GM10248 (cell line): ENCODE measurements at regions not wholly inside any gene's neighbourhood (a gene's known extent, or its start where the extent isn't known, plus 50 kb on each side); places are given as distances from the start of the nearest gene placed in this dataset.

Experiments
- CTCF ChIA-PET: fragments of 300-600 bp; sonication (Branson Sonifier 250); formaldehyde crosslinking; extraction: SDS; loops from one replicate; lab custom pipeline; 2021; ENCODE audit warnings: antibody characterized with exemption; lab: Yijun Ruan, JAX
- POLR2A ChIA-PET: fragments of 350-650 bp; sonication (Branson Sonifier 250); formaldehyde crosslinking; extraction: SDS; loops from one replicate; lab custom pipeline; 2020; ENCODE audit warnings: antibody characterized with exemption; lab: Yijun Ruan, JAX
- DNase-seq: peaks from one replicate; pipeline ENCODE4 v3.0.0; 2012; ENCODE audit errors: extremely low spot score
- CTCF ChIP-seq: IDR thresholded peaks from 2 replicates; pipeline ENCODE4 v1.5.1; 2012; ENCODE audit warnings: mild to moderate bottlenecking, low read depth; ENCODE audit errors: extremely low read depth, missing control alignments, control extremely low read depth

- TF ChIP-seq CTCF = no peak
- POLR2A ChIA-PET = no interaction called here
- CTCF ChIA-PET = interaction anchor here (1.3 kb wide), 1 partner anchor 11 kb away, joined by 3 read pairs; no protein-coding TSS in a partner anchor
- DNase-seq = no peak
Measured at GRCh38 chr21:18089786-18090185, 154.8 kb upstream of the CHODL start.

GRCh38 chr21:18070392-18070791, 174.2 kb upstream of the CHODL start:
- no peak for TF ChIP-seq CTCF
- CTCF ChIA-PET = no interaction called here
- POLR2A ChIA-PET = no interaction called here
- no peak for DNase-seq

- CTCF ChIA-PET = no interaction called here
- POLR2A ChIA-PET = no interaction called here
- no peak for TF ChIP-seq CTCF
Measured at GRCh38 chr21:18069875-18070274, 174.8 kb upstream of the CHODL start.

GRCh38 chr21:18060402-18060801, 184.2 kb upstream of the CHODL start:
- POLR2A ChIA-PET = no interaction called here
- no peak for TF ChIP-seq CTCF
- CTCF ChIA-PET = no interaction called here
- DNase-seq = no peak

More at GRCh38 chr21:18069875-18070274, 174.8 kb upstream of the CHODL start:
- no peak for DNase-seq

GRCh38 chr21:18058731-18059398, 185.8 kb upstream of the CHODL start:
- CTCF ChIA-PET = no interaction called here
- no peak for TF ChIP-seq CTCF
- POLR2A ChIA-PET = no interaction called here
- DNase-seq = no peak

- CTCF ChIA-PET = interaction anchor here (1.4 kb wide), 1 partner anchor 43 kb away, joined by 3 read pairs; no protein-coding TSS in a partner anchor
- POLR2A ChIA-PET = no interaction called here
Measured at GRCh38 chr21:18053151-18053550, 191.5 kb upstream of the CHODL start.

More at GRCh38 chr21:18053151-18053550, 191.5 kb upstream of the CHODL start:
- no peak for TF ChIP-seq CTCF
- DNase-seq = no peak
